Mesenchymal stem cell (in vitro differentiated cells and primary cell): ENCODE measurements at regions not wholly inside any gene's neighbourhood (a gene's known extent, or its start where the extent isn't known, plus 50 kb on each side); places are given as distances from the start of the nearest gene placed in this dataset.

Experiments used
- DNase-seq: peaks from one replicate; pipeline ENCODE4 v3.0.0-alpha.2; 2013
- H2AFZ ChIP-seq: one replicate; pipeline ENCODE4 v1.6.1; 2013; ENCODE audit warnings: low read depth, mild to moderate bottlenecking, control low read depth, inconsistent platforms, low read length, moderate library complexity
- H2AK5ac ChIP-seq: 2 replicates; pipeline ENCODE4 v1.6.1; 2013; ENCODE audit warnings: low read length, moderate library complexity, mild to moderate bottlenecking, inconsistent platforms; ENCODE audit not compliant: severe bottlenecking
- H2BK120ac ChIP-seq: one replicate; pipeline ENCODE4 v1.6.1; 2013; ENCODE audit warnings: low read depth, mild to moderate bottlenecking, inconsistent platforms, low read length, moderate library complexity
- H2BK12ac ChIP-seq, 2 experiments: one replicate each; pipeline ENCODE4 v1.6.1; 2013; ENCODE audit warnings: inconsistent platforms in 2 of 2, low read length in 2 of 2, mild to moderate bottlenecking in 2 of 2, moderate library complexity in 2 of 2, control low read depth in 1 of 2
- H2BK15ac ChIP-seq: one replicate; pipeline ENCODE4 v1.6.1; 2013; ENCODE audit warnings: mild to moderate bottlenecking, low read depth, inconsistent platforms; ENCODE audit not compliant: poor library complexity, severe bottlenecking
- H2BK5ac ChIP-seq: 2 replicates; pipeline ENCODE4 v1.6.1; 2013; ENCODE audit warnings: low read depth, mild to moderate bottlenecking, low read length, control low read depth, inconsistent platforms; ENCODE audit not compliant: poor library complexity, severe bottlenecking
- H3K14ac ChIP-seq, 2 experiments: one replicate each; pipeline ENCODE4 v1.6.1; 2013; ENCODE audit warnings: inconsistent platforms in 2 of 2, low read length in 2 of 2, control low read depth in 1 of 2, mild to moderate bottlenecking in 1 of 2, moderate library complexity in 1 of 2
- H3K18ac ChIP-seq, 2 experiments: one replicate each; pipeline ENCODE4 v1.6.1; 2013; ENCODE audit warnings: inconsistent platforms in 2 of 2, low read length in 2 of 2, control low read depth in 1 of 2, low read depth in 1 of 2, mild to moderate bottlenecking in 1 of 2
- H3K23ac ChIP-seq, 2 experiments: one replicate each; pipeline ENCODE4 v1.6.1; 2013; ENCODE audit warnings: inconsistent platforms in 2 of 2, low read length in 2 of 2, mild to moderate bottlenecking in 2 of 2, moderate library complexity in 2 of 2, control low read depth in 1 of 2
- H3K27ac ChIP-seq: 2 replicates; pipeline ENCODE4 v1.5.1; 2013; ENCODE audit warnings: mild to moderate bottlenecking, moderate library complexity, low read length, control low read depth, inconsistent platforms; ENCODE audit not compliant: poor library complexity, severe bottlenecking
- H3K27me3 ChIP-seq, 2 experiments: 2 replicates each; pipeline versions ENCODE4 v1.6.1 to v1.7.0; 2013; ENCODE audit warnings: low read length in 2 of 2, mild to moderate bottlenecking in 2 of 2, moderate library complexity in 2 of 2, control low read depth in 1 of 2, inconsistent platforms in 1 of 2; ENCODE audit not compliant: control insufficient read depth in 1 of 2, insufficient read depth in 1 of 2
- H3K36me3 ChIP-seq, 2 experiments: 2 replicates each; pipeline versions ENCODE4 v1.6.1 to v1.7.0; 2013; ENCODE audit warnings: low read length in 2 of 2, control low read depth in 1 of 2, inconsistent platforms in 1 of 2, low read depth in 1 of 2, mild to moderate bottlenecking in 1 of 2; ENCODE audit not compliant: insufficient read depth in 2 of 2, control insufficient read depth in 1 of 2
- H3K4ac ChIP-seq, 2 experiments: one replicate each; pipeline ENCODE4 v1.6.1; 2013; ENCODE audit warnings: inconsistent platforms in 2 of 2, low read length in 2 of 2, mild to moderate bottlenecking in 2 of 2, moderate library complexity in 2 of 2, control low read depth in 1 of 2, low read depth in 1 of 2
- H3K4me1 ChIP-seq: 2 replicates; pipeline ENCODE4 v1.6.1; 2013; ENCODE audit warnings: low read depth, low read length, control low read depth; ENCODE audit not compliant: control insufficient read depth, insufficient read depth
- H3K4me2 ChIP-seq: 2 replicates; pipeline ENCODE4 v1.6.1; 2013; ENCODE audit warnings: low read length, mild to moderate bottlenecking, inconsistent platforms; ENCODE audit not compliant: poor library complexity, severe bottlenecking
- H3K4me3 ChIP-seq, 2 experiments: 2 replicates each; pipeline versions ENCODE4 v1.5.1 to v1.7.0; 2013; ENCODE audit warnings: low read length in 2 of 2, mild to moderate bottlenecking in 2 of 2, control low read depth in 1 of 2, low read depth in 1 of 2; ENCODE audit not compliant: insufficient read depth in 1 of 2
- H3K79me1 ChIP-seq: replicated peaks from 2 replicates; pipeline ENCODE4 v1.6.1; 2013; ENCODE audit warnings: mild to moderate bottlenecking, control low read depth, low read length, inconsistent platforms; ENCODE audit not compliant: poor library complexity, severe bottlenecking
- H3K9ac ChIP-seq: 2 replicates; pipeline ENCODE4 v1.7.0; 2013; ENCODE audit warnings: mild to moderate bottlenecking, low read length, moderate library complexity
- H3K9me3 ChIP-seq: 2 replicates; pipeline ENCODE4 v1.7.0; 2013; ENCODE audit warnings: mild to moderate bottlenecking, low read length; ENCODE audit not compliant: control insufficient read depth
- H4K8ac ChIP-seq: one replicate; pipeline ENCODE4 v1.6.1; 2013; ENCODE audit warnings: inconsistent platforms, mild to moderate bottlenecking, low read length, moderate library complexity
- H4K91ac ChIP-seq: one replicate; pipeline ENCODE4 v1.6.1; 2013; ENCODE audit warnings: mild to moderate bottlenecking, low read length, inconsistent platforms
- WGBS: methylation state at CpG from one replicate; pipeline ENCODE4 v1.1.7; 2013; ENCODE audit warnings: mixed read lengths; 5-methylcytosine and 5-hydroxymethylcytosine counted together

GRCh38 chr20:39623584-39624234 lies 661.6 kb downstream of the DHX35 start:
- WGBS, result 17% methylated on average over 2 of the region's 2 CpGs
- Histone ChIP-seq H2BK12ac (no peak overlapping the region), H3K27ac (no peak overlapping the region)

GRCh38 chr20:39619271-39619785 lies 657.2 kb downstream of the DHX35 start:
- no peak overlapping the region for H3K9ac ChIP-seq
- no peak overlapping the region for H3K4me3 ChIP-seq
- no peak overlapping the region for H2BK5ac ChIP-seq
- no peak overlapping the region for H3K18ac ChIP-seq
- H3K79me1 ChIP-seq, result no peaks in the 10 kb centered on the region
- no peak overlapping the region for H2BK15ac ChIP-seq
- no peak overlapping the region for H2AK5ac ChIP-seq
- no peak overlapping the region for H2BK120ac ChIP-seq
- H3K4me1 ChIP-seq, result no peaks in the 10 kb centered on the region
- no peaks in the 10 kb centered on the region for H3K9me3 ChIP-seq
- H3K14ac ChIP-seq, result no peak overlapping the region
- no peak overlapping the region for H3K23ac ChIP-seq
- DNase-seq, result no peak
- 73% methylated on average over 1 of the region's 1 CpG for WGBS
- no peaks in the 10 kb centered on the region for H3K36me3 ChIP-seq
- H3K27ac ChIP-seq, result no peak overlapping the region
- no peak overlapping the region for H3K4ac ChIP-seq
- no peak overlapping the region for H4K91ac ChIP-seq
- H3K27me3 ChIP-seq, result no peaks in the 10 kb centered on the region
- no peak overlapping the region for H2AFZ ChIP-seq
- no peak overlapping the region for H4K8ac ChIP-seq
- H3K4me2 ChIP-seq, result no peak overlapping the region
- no peak overlapping the region for H2BK12ac ChIP-seq

More at GRCh38 chr20:39623584-39624234, 661.6 kb downstream of the DHX35 start:
- Histone ChIP-seq H4K8ac (no peak overlapping the region), H3K23ac (no peak overlapping the region), H2AK5ac (no peak overlapping the region), H3K4ac (no peak overlapping the region), H3K4me1 (no peaks in the 10 kb centered on the region), H3K27me3 (no peaks in the 10 kb centered on the region), H2AFZ (no peak overlapping the region), H2BK15ac (no peak overlapping the region), H2BK120ac (no peak overlapping the region), H3K9me3 (no peaks in the 10 kb centered on the region), H3K79me1 (no peaks in the 10 kb centered on the region), H3K14ac (no peak overlapping the region), H3K36me3 (no peaks in the 10 kb centered on the region), H3K4me3 (peak overlapping the region in 1 of 2 experiments; percentile 17), H4K91ac (no peak overlapping the region), H3K4me2 (no peak overlapping the region), H3K18ac (no peak overlapping the region), H2BK5ac (no peak overlapping the region), H3K9ac (peak overlapping the region; percentile 53)
- DNase-seq, result no peak

GRCh38 chr20:39611901-39612300 lies 649.8 kb downstream of the DHX35 start:
- H3K4me1 ChIP-seq, result no peaks in the 10 kb centered on the region
- H2BK5ac ChIP-seq, result no peak overlapping the region
- no peaks in the 10 kb centered on the region for H3K27me3 ChIP-seq
- H3K4me3 ChIP-seq, result no peak overlapping the region
- no peak overlapping the region for H3K4me2 ChIP-seq
- DNase-seq, result no peak
- H3K36me3 ChIP-seq, result no peaks in the 10 kb centered on the region
- no peaks in the 10 kb centered on the region for H3K9me3 ChIP-seq
- H4K91ac ChIP-seq, result no peak overlapping the region
- H3K14ac ChIP-seq, result no peak overlapping the region
- H3K9ac ChIP-seq, result no peak overlapping the region
- H3K18ac ChIP-seq, result no peak overlapping the region
- no peak overlapping the region for H3K4ac ChIP-seq
- no peak overlapping the region for H2BK120ac ChIP-seq
- no peak overlapping the region for H3K23ac ChIP-seq
- H2AK5ac ChIP-seq, result no peak overlapping the region
- 17% methylated on average over 1 of the region's 3 CpGs for WGBS
- no peak overlapping the region for H4K8ac ChIP-seq
- no peak overlapping the region for H2AFZ ChIP-seq
- H3K79me1 ChIP-seq, result no peaks in the 10 kb centered on the region
- H3K27ac ChIP-seq, result no peak overlapping the region
- H2BK12ac ChIP-seq, result no peak overlapping the region
- H2BK15ac ChIP-seq, result no peak overlapping the region

GRCh38 chr20:39607141-39607540 lies 645.0 kb downstream of the DHX35 start:
- Histone ChIP-seq H3K27me3 (no peaks in the 10 kb centered on the region), H3K27ac (no peak overlapping the region), H4K91ac (no peak overlapping the region), H2BK5ac (no peak overlapping the region), H3K36me3 (no peaks in the 10 kb centered on the region), H2BK120ac (no peak overlapping the region), H2AFZ (no peak overlapping the region), H4K8ac (no peak overlapping the region), H2AK5ac (no peak overlapping the region), H3K4me2 (no peak overlapping the region), H3K9ac (peak overlapping the region; percentile 12), H3K4me3 (no peak overlapping the region), H3K23ac (no peak overlapping the region), H3K18ac (no peak overlapping the region), H2BK15ac (no peak overlapping the region), H3K4me1 (no peaks in the 10 kb centered on the region), H3K14ac (no peak overlapping the region), H2BK12ac (no peak overlapping the region), H3K9me3 (no peaks in the 10 kb centered on the region), H3K79me1 (no peaks in the 10 kb centered on the region), H3K4ac (no peak overlapping the region)
- 0% methylated on average over 1 of the region's 1 CpG for WGBS
- DNase-seq, result no peak
